Aorta (tissue), 5 donors: ENCODE measurements at regions not wholly inside any gene's neighbourhood (a gene's known extent, or its start where the extent isn't known, plus 50 kb on each side); places are given as distances from the start of the nearest gene placed in this dataset.
"Not testable (repeated sequence)": the region's sequence is repeated elsewhere in the genome, so short reads cannot be mapped to it uniquely, and the experiment has no call there.

Source experiments
- ATAC-seq: fragments of 200-7000 bp; cut with Tn5 transposase; one replicate; pipeline ENCODE4 v1.9.1; 2022; ENCODE audit warnings: moderate library complexity; ENCODE audit not compliant: low FRiP score
- DNase-seq, 2 donors: peaks; one replicate each; pipeline ENCODE4 v3.0.0-alpha.2; 2020
- H3K27ac ChIP-seq, 2 donors: one replicate each; pipeline ENCODE4 v1.5.1; 2013; ENCODE audit warnings: low read length in 2 of 2, mild to moderate bottlenecking in 2 of 2, moderate library complexity in 2 of 2, control low read depth in 1 of 2, inconsistent platforms in 1 of 2, low read depth in 1 of 2
- H3K27me3 ChIP-seq, 2 donors: one replicate each; pipeline ENCODE4 v1.6.1; 2013; ENCODE audit warnings: control low read depth in 1 of 2, low read length in 1 of 2, mild to moderate bottlenecking in 1 of 2, moderate library complexity in 1 of 2; ENCODE audit not compliant: insufficient read depth in 2 of 2, control insufficient read depth in 1 of 2
- H3K36me3 ChIP-seq, 2 donors: one replicate each; pipeline ENCODE4 v1.6.1; 2013; ENCODE audit warnings: control low read depth in 1 of 2, low read length in 1 of 2, mild to moderate bottlenecking in 1 of 2; ENCODE audit not compliant: insufficient read depth in 2 of 2, control insufficient read depth in 1 of 2
- H3K4me1 ChIP-seq, 2 donors: one replicate each; pipeline ENCODE4 v1.6.1; 2013; ENCODE audit warnings: low read length in 2 of 2, control low read depth in 1 of 2, mild to moderate bottlenecking in 1 of 2, moderate library complexity in 1 of 2; ENCODE audit not compliant: insufficient read depth in 2 of 2, control insufficient read depth in 1 of 2
- H3K4me3 ChIP-seq, 2 donors: one replicate each; pipeline ENCODE4 v1.5.1; 2013; ENCODE audit warnings: low read length in 2 of 2, control low read depth in 1 of 2, mild to moderate bottlenecking in 1 of 2
- H3K9me3 ChIP-seq: one replicate; pipeline ENCODE4 v1.6.1; 2013; ENCODE audit warnings: mild to moderate bottlenecking, low read length; ENCODE audit not compliant: control insufficient read depth
- WGBS, 2 donors: extraction: QIAGEN DNeasy Blood & Tissue Kit; methylation state at CpG; one replicate each; pipeline ENCODE4 v1.1.7; 2013; 5-methylcytosine and 5-hydroxymethylcytosine counted together
- intact Hi-C, 2 donors: fragments of 100-400 bp; cut with DNase I; formaldehyde crosslinking; loops; one replicate each; pipeline versions ENCODE4 v1.14.2 to v1.15.0; 2022
- donor health status: healthy with polysubstance abuse.
- donor health status: Bipolar disorder and iron deficiency.
- donor health status: DM: no; HTN: no; CAD: no.
- donor health status: DM: no; HTN: no; CAD: no.
- donor health status: DM: yes; HTN: yes; CAD: no.

DNA sequence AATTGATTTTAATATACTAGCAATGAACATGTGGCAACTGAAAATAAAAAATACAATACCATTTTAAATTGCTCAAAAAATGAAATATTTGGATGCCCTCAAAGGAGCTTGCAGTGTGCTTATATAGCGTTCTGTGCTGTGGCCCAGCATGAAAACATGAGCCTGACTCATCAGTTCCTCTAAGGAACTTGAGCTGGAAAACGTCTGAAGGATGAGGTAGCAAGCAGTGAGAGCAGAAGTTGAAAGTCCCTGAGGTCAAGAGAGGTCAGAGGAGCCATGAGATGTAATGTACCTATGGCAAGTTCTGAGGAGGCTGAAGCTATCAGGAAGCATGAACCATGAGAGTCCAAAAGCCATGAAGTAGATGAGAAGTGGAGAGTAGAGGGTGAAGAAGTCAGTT, 59.7 kb downstream of the HMGB3 start:
- Histone ChIP-seq H3K4me3 (no peak overlapping the region), H3K27me3 (no peaks in the 10 kb centered on the region), H3K27ac (no peak overlapping the region), H3K36me3 (no peaks in the 10 kb centered on the region), H3K4me1 (no peaks in the 10 kb centered on the region), H3K9me3 (no peaks in the 10 kb centered on the region)
- DNase-seq (no peak), ATAC-seq (no peak)
- intact Hi-C loops = no loop called here
- WGBS, 2 donors = 45 to 51% methylated on average over 2 of the region's 2 CpGs

DNA sequence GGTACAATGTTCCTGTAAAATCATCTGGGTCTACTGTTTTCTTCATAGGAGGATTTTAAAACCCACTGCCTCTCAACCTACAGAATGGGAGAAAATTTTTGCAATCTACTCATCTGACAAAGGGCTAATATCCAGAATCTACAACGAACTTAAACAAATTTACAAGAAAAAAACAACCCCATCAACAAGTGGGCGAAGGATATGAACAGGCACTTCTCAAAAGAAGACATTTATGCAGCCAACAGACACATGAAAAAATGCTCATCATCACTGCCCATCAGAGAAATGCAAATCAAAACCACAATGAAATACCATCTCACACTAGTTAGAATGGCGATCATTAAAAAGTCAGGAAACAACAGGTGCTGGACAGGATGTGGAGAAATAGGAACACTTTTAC, 83.2 kb downstream of the HMGB3 start:
- H3K4me3 ChIP-seq, H3K9me3 ChIP-seq, H3K27me3 ChIP-seq, intact Hi-C loops, ATAC-seq, H3K36me3 ChIP-seq, DNase-seq, H3K4me1 ChIP-seq, H3K27ac ChIP-seq: not testable (repeated sequence)
- WGBS, 2 donors = 76 to 90% methylated on average over 3 of the region's 3 CpGs

DNA sequence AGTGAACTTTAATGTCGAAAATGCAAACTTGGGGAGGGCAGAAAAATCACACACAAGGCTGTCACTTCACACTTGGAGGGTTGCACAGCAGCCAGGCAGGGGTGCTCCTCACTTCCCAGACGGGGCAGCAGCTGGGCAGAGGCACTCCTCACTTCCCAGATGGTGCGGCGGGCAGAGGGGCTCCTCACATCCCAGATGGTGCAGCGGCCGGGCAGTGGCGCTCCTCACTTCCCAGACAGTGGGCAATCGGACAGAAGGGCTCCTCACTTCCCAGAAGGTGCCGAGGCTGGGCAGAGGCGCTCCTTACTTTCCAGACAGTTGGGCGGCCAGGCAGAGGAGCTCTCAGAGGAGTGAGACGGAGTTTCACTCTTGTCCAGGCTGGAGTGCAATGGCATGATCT, 90.6 kb downstream of the HMGB3 start:
- WGBS, 2 donors = 83 to 87% methylated on average over 12 of the region's 12 CpGs
- Histone ChIP-seq H3K9me3 (no peaks in the 10 kb centered on the region), H3K4me3 (no peak overlapping the region), H3K36me3 (no peaks in the 10 kb centered on the region), H3K27ac (no peak overlapping the region), H3K4me1 (no peaks in the 10 kb centered on the region), H3K27me3 (no peaks in the 10 kb centered on the region)
- DNase-seq = no peak
- no peak for ATAC-seq
- intact Hi-C loops = no loop called here

DNA sequence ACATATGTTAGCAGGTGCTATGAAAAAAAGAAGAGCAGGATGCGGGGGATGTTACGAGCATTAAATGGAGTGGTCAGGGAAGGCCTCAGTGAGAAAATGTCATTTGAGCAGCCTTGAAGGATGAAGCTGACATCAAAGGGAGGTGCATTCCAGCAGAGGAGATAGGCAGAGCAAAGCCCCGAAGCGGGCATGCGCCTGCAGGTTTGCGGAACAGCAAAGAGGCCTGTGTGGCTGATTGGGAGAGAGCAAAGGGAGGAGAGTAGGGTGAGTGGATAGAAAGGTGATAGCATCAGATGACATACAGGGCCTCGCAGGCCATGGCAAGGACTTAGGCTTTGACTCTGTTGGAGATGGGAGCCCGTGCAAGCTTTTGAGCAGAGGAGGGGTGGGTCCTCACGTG, 95.4 kb upstream of the GPR50 start:
- ATAC-seq (no peak), DNase-seq (no peak)
- intact Hi-C loops = no loop called here
- Histone ChIP-seq H3K36me3 (no peaks in the 10 kb centered on the region), H3K4me1 (no peaks in the 10 kb centered on the region), H3K9me3 (no peaks in the 10 kb centered on the region), H3K27ac (no peak overlapping the region), H3K4me3 (no peak overlapping the region), H3K27me3 (no peaks in the 10 kb centered on the region)
- 85 to 96% methylated on average over 9 of the region's 9 CpGs for WGBS, 2 donors

- Histone ChIP-seq H3K9me3 (no peaks in the 10 kb centered on the region), H3K27ac (no peak overlapping the region), H3K36me3 (no peaks in the 10 kb centered on the region), H3K4me3 (no peak overlapping the region), H3K4me1 (no peaks in the 10 kb centered on the region), H3K27me3 (no peaks in the 10 kb centered on the region)
- WGBS, 2 donors = 5 to 10% methylated on average over 38 to 41 of the region's 41 CpGs
- DNase-seq (peak; percentile 70 to 88), ATAC-seq (peak; percentile 89)
- intact Hi-C loops = loop anchor here (1.0 to 2.0 kb wide), 2 partner anchors 310 kb away; no protein-coding TSS in a partner anchor
Measured at GRCh38 chrX:151082077-151082948, 94.1 kb upstream of the GPR50 start.

DNA sequence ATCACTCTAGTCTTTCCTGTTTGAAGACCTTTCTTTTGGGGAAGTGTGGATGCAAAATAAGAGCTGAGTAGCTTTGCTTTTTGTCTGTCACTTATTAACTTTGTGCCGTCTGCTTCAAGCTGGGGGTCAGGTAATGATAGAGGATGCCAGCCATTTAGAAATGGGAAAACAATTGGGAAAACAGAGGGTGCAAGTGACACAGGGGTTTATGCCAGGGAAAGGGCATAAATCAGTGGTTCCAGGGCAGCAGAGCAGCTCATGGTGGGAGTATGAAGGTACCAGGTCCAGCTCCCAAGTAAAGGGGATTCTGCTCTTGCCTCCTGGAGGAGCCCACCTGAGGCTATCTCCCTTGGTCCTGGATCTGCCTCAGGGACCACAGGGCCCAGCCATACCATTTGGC, 91.9 kb upstream of the GPR50 start:
- DNase-seq (no peak), ATAC-seq (no peak)
- intact Hi-C loops = no loop called here
- Histone ChIP-seq H3K27me3 (no peaks in the 10 kb centered on the region), H3K4me3 (no peak overlapping the region), H3K27ac (no peak overlapping the region), H3K4me1 (no peaks in the 10 kb centered on the region), H3K9me3 (no peaks in the 10 kb centered on the region), H3K36me3 (no peaks in the 10 kb centered on the region)
- WGBS, 2 donors = 83% methylated on average over 1 of the region's 1 CpG

DNA sequence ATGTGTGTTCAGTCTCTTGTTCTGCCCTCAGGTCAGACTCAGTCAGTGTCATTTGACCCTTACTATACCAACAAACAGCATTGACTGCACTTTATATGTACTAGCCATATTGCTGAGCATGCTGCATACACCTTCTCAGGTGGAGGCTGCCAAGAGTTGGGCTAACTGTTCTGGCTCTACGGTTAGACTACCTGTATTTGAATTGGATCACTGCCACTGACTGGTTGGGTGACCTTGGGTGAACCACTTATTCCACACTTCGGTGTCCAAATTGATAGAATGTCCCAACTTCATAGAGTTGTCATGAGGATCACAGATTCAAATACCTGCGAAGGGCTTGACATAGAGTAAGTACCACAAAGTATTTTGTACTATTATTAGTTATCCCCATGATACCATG, 91.2 kb upstream of the GPR50 start:
- Histone ChIP-seq H3K27me3 (no peaks in the 10 kb centered on the region), H3K27ac (no peak overlapping the region), H3K4me1 (no peaks in the 10 kb centered on the region), H3K4me3 (no peak overlapping the region), H3K36me3 (no peaks in the 10 kb centered on the region), H3K9me3 (no peaks in the 10 kb centered on the region)
- WGBS, 2 donors = 58 to 79% methylated on average over 3 of the region's 3 CpGs
- intact Hi-C loops = no loop called here
- ATAC-seq = no peak
- DNase-seq = no peak

DNA sequence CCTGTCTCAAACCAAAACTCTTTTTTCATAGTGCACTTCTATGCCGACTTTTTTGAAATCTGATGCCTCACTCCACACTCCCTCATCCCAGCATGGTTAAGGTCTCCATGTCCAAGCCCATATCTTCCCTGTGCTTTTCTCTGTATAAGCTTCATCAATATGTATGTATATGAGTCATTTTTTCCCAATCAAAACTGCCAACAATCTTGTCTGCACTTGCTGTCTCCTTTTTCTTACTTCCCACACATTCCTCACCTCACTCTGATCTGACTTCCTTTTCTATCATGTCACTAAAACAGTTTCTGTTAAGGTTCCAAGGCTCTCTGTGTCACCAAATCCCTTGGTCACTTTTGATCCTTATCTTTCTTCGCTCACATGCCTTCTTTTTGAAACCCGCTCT, 88.2 kb upstream of the GPR50 start:
- H3K4me1 ChIP-seq = no peaks in the 10 kb centered on the region
- no peak overlapping the region for H3K27ac ChIP-seq
- H3K9me3 ChIP-seq = no peaks in the 10 kb centered on the region
- H3K4me3 ChIP-seq = no peak overlapping the region
- no peak for DNase-seq
- intact Hi-C loops = no loop called here
- ATAC-seq = no peak
- 68 to 69% methylated on average over 3 of the region's 3 CpGs for WGBS, 2 donors
- H3K36me3 ChIP-seq = no peaks in the 10 kb centered on the region
- no peaks in the 10 kb centered on the region for H3K27me3 ChIP-seq

GRCh38 chrX:151099001-151099400, 77.4 kb upstream of the GPR50 start:
- ATAC-seq = no peak
- Histone ChIP-seq H3K4me1 (no peaks in the 10 kb centered on the region), H3K27me3 (no peaks in the 10 kb centered on the region), H3K4me3 (no peak overlapping the region), H3K36me3 (no peaks in the 10 kb centered on the region), H3K9me3 (no peaks in the 10 kb centered on the region), H3K27ac (no peak overlapping the region)
- WGBS, 2 donors = 49 to 52% methylated on average over 6 of the region's 6 CpGs
- intact Hi-C loops = no loop called here
- no peak for DNase-seq
